Inflammatory macrophage (primary cell): ENCODE measurements at regions not wholly inside any gene's neighbourhood (a gene's known extent, or its start where the extent isn't known, plus 50 kb on each side); places are given as distances from the start of the nearest gene placed in this dataset.
"Not testable (repeated sequence)": the region's sequence is repeated elsewhere in the genome, so short reads cannot be mapped to it uniquely, and the experiment has no call there.

Experiments used
- DNase-seq, 2 donors: peaks; one replicate each; pipeline ENCODE4 v3.0.0-alpha.2; 2020 to 2022

DNA sequence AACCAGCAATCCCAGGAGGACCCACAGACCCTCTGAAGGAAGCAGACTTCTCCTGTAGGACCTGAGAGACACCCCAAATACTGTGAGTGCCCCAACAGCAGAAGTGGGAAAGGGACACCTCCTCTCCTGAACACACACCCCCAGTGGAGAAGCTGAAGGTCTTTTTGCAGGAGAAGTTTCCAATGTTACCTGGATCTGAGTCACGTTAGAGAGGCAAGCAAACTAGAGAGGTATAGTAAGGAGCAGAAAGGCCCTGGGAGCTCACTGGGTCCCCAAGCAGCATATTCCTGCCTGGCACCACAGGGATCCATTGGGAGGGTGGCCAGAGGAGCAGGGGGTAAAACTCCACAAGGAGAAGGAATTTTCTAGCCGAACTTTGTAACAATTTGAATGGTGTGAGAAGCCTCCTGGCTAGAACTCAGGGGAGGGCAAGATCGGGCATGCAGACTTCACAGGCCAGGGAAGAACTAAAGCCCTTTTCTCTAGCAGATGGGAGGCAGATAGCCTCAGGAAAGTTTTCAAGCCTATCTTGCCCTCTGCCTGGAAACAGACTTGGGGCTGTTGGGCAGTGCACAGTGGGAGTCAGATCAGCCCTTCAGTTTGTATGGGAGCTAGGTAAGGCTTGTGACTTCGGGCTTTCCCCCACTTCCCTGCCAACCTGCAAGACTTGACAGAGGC lies 68.2 kb upstream of the SSTR4 start:
- DNase-seq = no peak

GRCh38 chr20:22967706-22968105 lies 67.4 kb upstream of the SSTR4 start:
- DNase-seq = not testable (repeated sequence)

- DNase-seq = not testable (repeated sequence)
These were observed 66.1 kb upstream of the SSTR4 start for GRCh38 chr20:22969031-22969430.

DNA sequence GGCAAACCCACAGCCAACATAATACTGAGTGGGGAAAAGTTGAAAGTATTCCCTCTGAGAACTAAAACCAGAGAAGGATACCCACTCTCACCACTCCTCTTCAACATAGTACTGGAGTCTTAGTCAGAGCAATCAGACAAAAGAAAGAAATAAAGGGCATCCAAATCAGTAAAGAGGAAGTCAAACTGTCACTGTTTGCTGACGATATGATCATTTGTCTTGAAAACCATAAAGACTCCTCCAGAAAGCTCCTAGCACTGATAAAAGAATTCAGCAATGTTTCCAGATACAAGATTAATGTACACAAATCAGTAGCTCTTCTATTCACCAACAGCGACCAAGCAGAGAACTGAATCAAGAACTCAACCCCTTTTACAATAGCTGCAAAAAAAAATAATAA lies 64.0 kb upstream of the SSTR4 start:
- DNase-seq = not testable (repeated sequence)

- peak; percentile 13 to 24 for DNase-seq
These were observed 60.8 kb upstream of the SSTR4 start for GRCh38 chr20:22974354-22974753.

GRCh38 chr20:22977047-22977785 lies 57.9 kb upstream of the SSTR4 start:
- no peak for DNase-seq

DNA sequence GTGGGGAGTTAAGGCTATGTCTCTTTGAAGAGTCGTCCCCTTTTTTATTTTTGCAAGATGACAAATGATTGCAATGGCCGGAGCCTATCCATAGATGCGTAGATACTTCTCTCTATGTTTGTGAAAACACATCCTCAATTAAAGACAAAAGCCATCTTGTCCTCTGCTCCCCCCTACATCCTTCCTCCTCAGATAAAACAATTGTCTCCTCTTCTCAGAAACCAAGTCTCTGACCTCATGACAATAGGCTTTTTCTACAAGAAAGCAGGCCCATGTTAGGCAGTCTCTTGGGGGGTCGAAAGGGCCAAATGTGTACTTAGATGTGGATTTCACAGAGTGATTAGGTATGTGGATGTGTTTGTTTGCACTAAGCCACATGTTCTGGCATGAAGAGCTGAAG lies 51.1 kb upstream of the SSTR4 start:
- no peak for DNase-seq

- peak; percentile 40 to 69 for DNase-seq
These were observed 50.5 kb upstream of the SSTR4 start for GRCh38 chr20:22984606-22985005.

DNA sequence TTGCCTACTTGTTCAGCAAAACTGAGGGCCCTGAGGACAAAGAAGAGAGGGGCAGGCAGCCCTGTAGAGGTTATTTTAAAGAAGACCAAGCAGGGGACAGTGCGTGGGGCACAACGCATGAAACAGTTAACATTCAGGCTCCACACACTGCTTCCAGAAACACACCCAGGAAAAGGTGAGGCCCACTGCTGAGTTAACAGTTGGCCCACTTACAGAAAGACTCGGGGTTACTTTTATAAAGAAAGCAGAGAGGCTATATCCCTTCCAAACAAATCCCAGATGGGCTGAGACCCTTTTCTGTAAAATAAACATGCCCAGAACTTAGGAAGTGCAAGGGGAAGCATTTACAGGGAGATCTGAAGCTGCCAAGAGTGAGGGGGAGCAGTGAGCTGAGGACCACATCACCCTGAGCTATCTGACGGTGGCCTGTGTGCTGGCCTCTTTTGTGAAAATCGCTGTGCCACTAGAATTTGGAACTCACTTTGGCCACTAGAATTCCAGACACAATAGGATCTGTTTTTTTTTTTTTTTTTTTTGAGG lies 49.8 kb upstream of the SSTR4 start:
- DNase-seq = no peak
